Keratinocyte (primary cell): ENCODE measurements at regions not wholly inside any gene's neighbourhood (a gene's known extent, or its start where the extent isn't known, plus 50 kb on each side); places are given as distances from the start of the nearest gene placed in this dataset.

Experiments used
- DNase-seq: peaks from one replicate; pipeline ENCODE4 v3.0.0-alpha.2; 2011; ENCODE audit warnings: low read depth, missing footprints, low spot score
- FAIRE-seq: peaks from 2 replicates; lab custom pipeline; 2011; peaks lifted over from hg19 to GRCh38; lab: Jason Lieb, UNC
- H2AFZ ChIP-seq: 2 replicates; pipeline ENCODE4 v1.6.0; 2012; ENCODE audit warnings: low read length, control low read depth, inconsistent platforms; ENCODE audit not compliant: control insufficient read depth
- H3K27ac ChIP-seq: 2 replicates; pipeline ENCODE4 v1.5.1; 2011; ENCODE audit warnings: low read length; ENCODE audit not compliant: control insufficient read depth, insufficient read depth
- H3K27me3 ChIP-seq: 3 replicates; pipeline ENCODE4 v1.6.0; 2011; ENCODE audit warnings: low read length; ENCODE audit not compliant: control insufficient read depth, insufficient read depth; ENCODE audit errors: extremely low read depth
- H3K36me3 ChIP-seq, 2 experiments: 2 replicates in 1 of 2; 3 replicates in 1 of 2; pipeline ENCODE4 v1.5.1; 2011; ENCODE audit warnings: low read length in 2 of 2, mild to moderate bottlenecking in 1 of 2; ENCODE audit not compliant: control insufficient read depth in 2 of 2, insufficient read depth in 2 of 2; ENCODE audit errors: extremely low read depth in 1 of 2
- H3K4me1 ChIP-seq: 3 replicates; pipeline ENCODE4 v1.5.1; 2011; ENCODE audit warnings: low read length; ENCODE audit not compliant: control insufficient read depth, insufficient read depth; ENCODE audit errors: extremely low read depth
- H3K4me2 ChIP-seq: 3 replicates; pipeline ENCODE4 v1.6.0; 2011; ENCODE audit warnings: low read depth, low read length; ENCODE audit not compliant: control insufficient read depth, insufficient read depth; ENCODE audit errors: extremely low read depth
- H3K4me3 ChIP-seq, 3 experiments: fragments of 200-600 bp in 1 of 3; sonication (generic) in 1 of 3; 2 replicates in 2 of 3; 3 replicates in 1 of 3; pipeline ENCODE4 v1.5.1; 2011 to 2016; ENCODE audit warnings: low read length in 3 of 3, mild to moderate bottlenecking in 3 of 3, control low read depth in 2 of 3, inconsistent platforms in 1 of 3, low read depth in 1 of 3, mixed read lengths in 1 of 3, mixed run types in 1 of 3, moderate library complexity in 1 of 3; ENCODE audit not compliant: control insufficient read depth in 2 of 3, insufficient read depth in 2 of 3; ENCODE audit errors: extremely low read depth in 1 of 3
- H3K79me2 ChIP-seq: 2 replicates; pipeline ENCODE4 v1.6.0; 2012; ENCODE audit warnings: low read length; ENCODE audit not compliant: control insufficient read depth, insufficient read depth
- H3K9ac ChIP-seq: 3 replicates; pipeline ENCODE4 v1.6.0; 2011; ENCODE audit warnings: low read length; ENCODE audit not compliant: control insufficient read depth, insufficient read depth; ENCODE audit errors: extremely low read depth
- H3K9me1 ChIP-seq: 3 replicates; pipeline ENCODE4 v1.6.0; 2011; ENCODE audit warnings: low read length; ENCODE audit not compliant: control insufficient read depth, insufficient read depth; ENCODE audit errors: extremely low read depth
- H3K9me3 ChIP-seq: 2 replicates; pipeline ENCODE4 v1.5.1; 2012; ENCODE audit warnings: low read depth, low read length; ENCODE audit not compliant: control insufficient read depth
- H4K20me1 ChIP-seq: 3 replicates; pipeline ENCODE4 v1.6.0; 2011; ENCODE audit warnings: low read length; ENCODE audit not compliant: control insufficient read depth, insufficient read depth; ENCODE audit errors: extremely low read depth
- EZH2 ChIP-seq: IDR thresholded peaks from one replicate; pipeline ENCODE4 v1.6.1; 2012; ENCODE audit warnings: inconsistent platforms, mild to moderate bottlenecking, low read length, moderate library complexity
- dilution Hi-C: fragments of 300-500 bp; cut with MboI; formaldehyde crosslinking; loops from one replicate; pipeline ENCODE4 v1.7.0; 2020; ENCODE audit warnings: low sequenced_read_pairs; ENCODE audit not compliant: extremely low pct_ligation_motif_present
- TF ChIP-seq, protein P1 (sequence below), 3 experiments: IDR thresholded peaks in 1 of 3; conservative IDR thresholded peaks in 1 of 3; optimal IDR thresholded peaks in 1 of 3; 2 replicates in 2 of 3; 3 replicates in 1 of 3; pipeline versions ENCODE3 to v1.5.1; 2011; ENCODE audit warnings: low read length in 3 of 3, mild to moderate bottlenecking in 3 of 3, moderate library complexity in 2 of 3, control low read depth in 1 of 3, inconsistent platforms in 1 of 3; ENCODE audit not compliant: insufficient read depth in 2 of 3; ENCODE audit errors: extremely low read depth in 1 of 3

DNA sequence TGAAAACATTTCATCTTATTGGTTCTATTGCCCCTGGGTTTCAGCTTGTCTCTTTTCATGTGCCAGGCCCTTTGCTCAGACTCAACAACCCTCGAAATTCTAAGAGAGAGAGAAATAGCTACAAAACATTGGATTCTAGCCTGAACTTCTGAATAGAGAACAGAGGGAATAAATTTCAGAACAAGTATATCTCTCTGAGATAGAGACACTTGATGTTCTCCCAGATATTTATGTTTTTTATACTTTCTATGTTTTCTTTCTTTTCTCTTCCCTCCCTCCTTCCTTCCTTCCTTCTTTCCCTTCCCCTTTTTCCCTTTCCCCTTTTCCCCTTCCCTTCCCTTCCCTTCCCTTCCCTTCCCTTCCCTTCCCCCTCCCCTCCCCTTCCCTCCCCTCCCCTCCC lies 279.5 kb upstream of the SPRED2 start:
- Histone ChIP-seq H3K27ac (no peak overlapping the region), H3K9me1 (no peaks in the 10 kb centered on the region), H3K4me3 (no peak overlapping the region), H2AFZ (no peak overlapping the region), H3K9ac (no peak overlapping the region), H3K79me2 (no peaks in the 10 kb centered on the region), H4K20me1 (no peaks in the 10 kb centered on the region), H3K9me3 (no peaks in the 10 kb centered on the region), H3K36me3 (no peaks in the 10 kb centered on the region), H3K4me1 (peaks cover 7% of the 10 kb centered on the region), H3K4me2 (no peak overlapping the region), H3K27me3 (no peaks in the 10 kb centered on the region)
- no peak for TF ChIP-seq EZH2
- TF ChIP-seq, protein P1, sequence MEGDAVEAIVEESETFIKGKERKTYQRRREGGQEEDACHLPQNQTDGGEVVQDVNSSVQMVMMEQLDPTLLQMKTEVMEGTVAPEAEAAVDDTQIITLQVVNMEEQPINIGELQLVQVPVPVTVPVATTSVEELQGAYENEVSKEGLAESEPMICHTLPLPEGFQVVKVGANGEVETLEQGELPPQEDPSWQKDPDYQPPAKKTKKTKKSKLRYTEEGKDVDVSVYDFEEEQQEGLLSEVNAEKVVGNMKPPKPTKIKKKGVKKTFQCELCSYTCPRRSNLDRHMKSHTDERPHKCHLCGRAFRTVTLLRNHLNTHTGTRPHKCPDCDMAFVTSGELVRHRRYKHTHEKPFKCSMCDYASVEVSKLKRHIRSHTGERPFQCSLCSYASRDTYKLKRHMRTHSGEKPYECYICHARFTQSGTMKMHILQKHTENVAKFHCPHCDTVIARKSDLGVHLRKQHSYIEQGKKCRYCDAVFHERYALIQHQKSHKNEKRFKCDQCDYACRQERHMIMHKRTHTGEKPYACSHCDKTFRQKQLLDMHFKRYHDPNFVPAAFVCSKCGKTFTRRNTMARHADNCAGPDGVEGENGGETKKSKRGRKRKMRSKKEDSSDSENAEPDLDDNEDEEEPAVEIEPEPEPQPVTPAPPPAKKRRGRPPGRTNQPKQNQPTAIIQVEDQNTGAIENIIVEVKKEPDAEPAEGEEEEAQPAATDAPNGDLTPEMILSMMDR (optimal IDR thresholded peaks at IDR 0.05 in 1 of 3, IDR thresholded peaks at IDR 0.05 in 1 of 3, conservative IDR thresholded peaks at IDR 0.05 in 1 of 3; ENCODE audit: extremely low read depth in 1 of 3, insufficient read depth in 2 of 3, low read length in 3 of 3) = no peak
- FAIRE-seq = no peak
- dilution Hi-C loops = no loop called here
- no peak for DNase-seq

DNA sequence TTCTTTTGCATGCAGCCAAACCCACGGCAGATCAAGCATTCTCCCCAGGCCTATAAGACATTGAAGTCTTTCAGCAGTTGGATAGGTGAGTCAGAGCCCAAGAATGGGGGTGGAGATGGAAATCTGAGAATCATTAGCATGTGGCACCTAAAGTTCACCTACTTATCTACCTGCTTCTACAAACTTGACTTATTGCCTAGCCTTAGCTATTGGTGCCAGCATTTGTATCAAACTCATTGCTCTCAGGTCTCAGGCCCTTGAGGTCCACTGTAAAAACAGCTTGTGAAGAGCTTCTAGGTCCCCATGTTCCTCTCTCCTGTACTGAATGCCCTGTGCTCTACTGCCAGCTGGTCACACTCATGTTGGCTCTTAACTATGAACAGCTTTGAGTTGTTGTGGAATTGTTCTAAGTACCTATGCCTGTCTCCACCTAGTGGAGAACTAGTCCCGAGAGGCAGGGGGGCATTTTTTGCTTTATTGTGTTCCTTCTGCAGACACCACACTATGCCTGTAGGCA lies 278.4 kb upstream of the SPRED2 start:
- H3K4me2 ChIP-seq = peak overlapping the region; percentile 23
- TF ChIP-seq, protein P1 (optimal IDR thresholded peaks at IDR 0.05 in 1 of 3, IDR thresholded peaks at IDR 0.05 in 1 of 3, conservative IDR thresholded peaks at IDR 0.05 in 1 of 3; ENCODE audit: extremely low read depth in 1 of 3, insufficient read depth in 2 of 3, low read length in 3 of 3) = peak; percentile 34 to 49 (median 47)
- TF ChIP-seq EZH2 = no peak
- H3K79me2 ChIP-seq = no peaks in the 10 kb centered on the region
- no peak overlapping the region for H3K9ac ChIP-seq
- dilution Hi-C loops = no loop called here
- no peak overlapping the region for H2AFZ ChIP-seq
- no peaks in the 10 kb centered on the region for H3K27me3 ChIP-seq
- H3K9me3 ChIP-seq = no peaks in the 10 kb centered on the region
- no peaks in the 10 kb centered on the region for H3K9me1 ChIP-seq
- peaks cover 7% of the 10 kb centered on the region for H3K4me1 ChIP-seq
- H3K27ac ChIP-seq = no peak overlapping the region
- H3K4me3 ChIP-seq = no peak overlapping the region
- FAIRE-seq (peak; percentile 74), DNase-seq (no peak)
- no peaks in the 10 kb centered on the region for H4K20me1 ChIP-seq
- no peaks in the 10 kb centered on the region for H3K36me3 ChIP-seq
